Upper lobe of left lung (tissue), 6 donors: ENCODE measurements at regions not wholly inside any gene's neighbourhood (a gene's known extent, or its start where the extent isn't known, plus 50 kb on each side); places are given as distances from the start of the nearest gene placed in this dataset.

Experiments used
- ATAC-seq, 2 donors: fragments of 200-7000 bp; cut with Tn5 transposase; one replicate each; pipeline ENCODE4 v1.9.1; 2022; ENCODE audit warnings: mild to moderate bottlenecking in 2 of 2, moderate library complexity in 2 of 2; ENCODE audit not compliant: low FRiP score in 2 of 2
- DNase-seq, 2 donors: peaks; one replicate each; pipeline ENCODE4 v3.0.0-alpha.2; 2019 to 2020
- H3K27ac ChIP-seq, 4 donors: fragments of 200-600 bp; sonication (generic); one replicate each; pipeline ENCODE4 v1.5.1; 2016 to 2019
- H3K27me3 ChIP-seq, 4 donors: fragments of 200-600 bp; sonication (generic); one replicate each; pipeline ENCODE4 v1.5.1; 2017 to 2019
- H3K36me3 ChIP-seq, 4 donors: fragments of 200-600 bp; sonication (generic); one replicate each; pipeline ENCODE4 v1.5.1; 2016 to 2019
- H3K4me1 ChIP-seq, 4 donors: fragments of 200-600 bp; sonication (generic); one replicate each; pipeline ENCODE4 v1.5.1; 2018 to 2019
- H3K4me3 ChIP-seq, 4 donors: fragments of 200-600 bp; sonication (generic); one replicate each; pipeline ENCODE4 v1.5.1; 2017 to 2019; ENCODE audit warnings: mild to moderate bottlenecking in 2 of 4, moderate library complexity in 1 of 4
- H3K9me3 ChIP-seq, 4 donors: fragments of 200-600 bp; sonication (generic); one replicate each; pipeline ENCODE4 v1.5.1; 2018 to 2019
- EP300 ChIP-seq, 4 donors: sonication (generic); formaldehyde crosslinking; IDR thresholded peaks; one replicate each; pipeline ENCODE4 v1.5.1; 2017; ENCODE audit warnings: antibody characterized with exemption in 4 of 4, control low read depth in 2 of 4
- POLR2A ChIP-seq, 4 donors: fragments of 450-650 bp; IDR thresholded peaks; one replicate each; pipeline ENCODE4 v1.5.1; 2016 to 2017; ENCODE audit warnings: antibody characterized with exemption in 4 of 4, mild to moderate bottlenecking in 2 of 4
- POLR2AphosphoS5 ChIP-seq, 2 donors: sonication (generic); formaldehyde crosslinking; IDR thresholded peaks; one replicate each; pipeline ENCODE4 v1.5.1; 2017; ENCODE audit warnings: antibody characterized with exemption in 2 of 2
- WGBS, 2 donors: methylation state at CpG; one replicate each; pipeline ENCODE4 v1.1.5; 2017 to 2018; 5-methylcytosine and 5-hydroxymethylcytosine counted together
- TF ChIP-seq, protein P1 (sequence below), 6 experiments: fragments of 450-650 bp in 4 of 6; fragments of 200-600 bp in 2 of 6; sonication (generic) in 2 of 6; IDR thresholded peaks; one replicate each; pipeline ENCODE4 v1.5.1; 2016 to 2019; ENCODE audit warnings: antibody characterized with exemption in 6 of 6
- donor health status: DM: no; HTN: no; CAD: no; lungs with moderate emphysema.
- donor health status: DM: no; HTN: yes; CAD: no; lungs with severe emphysema.

DNA sequence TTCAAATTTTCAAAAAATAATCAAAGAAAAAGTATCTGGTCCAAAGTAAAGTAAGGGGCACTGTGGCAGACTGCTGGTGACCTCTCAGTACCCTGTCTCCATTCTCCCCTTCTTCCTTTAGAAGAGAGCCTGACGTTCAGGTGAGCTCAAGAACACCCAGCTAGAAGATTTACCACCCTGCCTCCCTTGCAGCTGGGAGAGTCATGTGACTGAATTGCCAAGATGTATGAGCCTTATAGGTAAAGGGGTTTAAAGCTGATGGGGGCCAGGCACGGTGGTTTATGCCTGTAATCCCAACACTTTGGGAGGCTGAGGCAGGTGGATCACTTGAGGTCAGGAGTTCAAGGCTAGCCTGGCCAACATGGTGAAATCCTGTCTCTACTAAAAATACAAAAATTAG lies 86.3 kb upstream of the NANOS1 start:
- DNase-seq (no peak), ATAC-seq (no peak)
- H3K27ac ChIP-seq = no peak overlapping the region
- no peaks in the 10 kb centered on the region for H3K9me3 ChIP-seq
- H3K27me3 ChIP-seq = no peaks in the 10 kb centered on the region
- H3K4me1 ChIP-seq = no peaks in the 10 kb centered on the region
- TF ChIP-seq POLR2A (IDR thresholded peaks at IDR 0.05) (no peak), POLR2AphosphoS5 (IDR thresholded peaks at IDR 0.05) (no peak), EP300 (IDR thresholded peaks at IDR 0.05) (no peak)
- TF ChIP-seq, protein P1, sequence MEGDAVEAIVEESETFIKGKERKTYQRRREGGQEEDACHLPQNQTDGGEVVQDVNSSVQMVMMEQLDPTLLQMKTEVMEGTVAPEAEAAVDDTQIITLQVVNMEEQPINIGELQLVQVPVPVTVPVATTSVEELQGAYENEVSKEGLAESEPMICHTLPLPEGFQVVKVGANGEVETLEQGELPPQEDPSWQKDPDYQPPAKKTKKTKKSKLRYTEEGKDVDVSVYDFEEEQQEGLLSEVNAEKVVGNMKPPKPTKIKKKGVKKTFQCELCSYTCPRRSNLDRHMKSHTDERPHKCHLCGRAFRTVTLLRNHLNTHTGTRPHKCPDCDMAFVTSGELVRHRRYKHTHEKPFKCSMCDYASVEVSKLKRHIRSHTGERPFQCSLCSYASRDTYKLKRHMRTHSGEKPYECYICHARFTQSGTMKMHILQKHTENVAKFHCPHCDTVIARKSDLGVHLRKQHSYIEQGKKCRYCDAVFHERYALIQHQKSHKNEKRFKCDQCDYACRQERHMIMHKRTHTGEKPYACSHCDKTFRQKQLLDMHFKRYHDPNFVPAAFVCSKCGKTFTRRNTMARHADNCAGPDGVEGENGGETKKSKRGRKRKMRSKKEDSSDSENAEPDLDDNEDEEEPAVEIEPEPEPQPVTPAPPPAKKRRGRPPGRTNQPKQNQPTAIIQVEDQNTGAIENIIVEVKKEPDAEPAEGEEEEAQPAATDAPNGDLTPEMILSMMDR (IDR thresholded peaks at IDR 0.05) = no peak
- no peak overlapping the region for H3K4me3 ChIP-seq
- 62 to 77% methylated on average over 2 of the region's 2 CpGs for WGBS, 2 donors
- no peaks in the 10 kb centered on the region for H3K36me3 ChIP-seq

DNA sequence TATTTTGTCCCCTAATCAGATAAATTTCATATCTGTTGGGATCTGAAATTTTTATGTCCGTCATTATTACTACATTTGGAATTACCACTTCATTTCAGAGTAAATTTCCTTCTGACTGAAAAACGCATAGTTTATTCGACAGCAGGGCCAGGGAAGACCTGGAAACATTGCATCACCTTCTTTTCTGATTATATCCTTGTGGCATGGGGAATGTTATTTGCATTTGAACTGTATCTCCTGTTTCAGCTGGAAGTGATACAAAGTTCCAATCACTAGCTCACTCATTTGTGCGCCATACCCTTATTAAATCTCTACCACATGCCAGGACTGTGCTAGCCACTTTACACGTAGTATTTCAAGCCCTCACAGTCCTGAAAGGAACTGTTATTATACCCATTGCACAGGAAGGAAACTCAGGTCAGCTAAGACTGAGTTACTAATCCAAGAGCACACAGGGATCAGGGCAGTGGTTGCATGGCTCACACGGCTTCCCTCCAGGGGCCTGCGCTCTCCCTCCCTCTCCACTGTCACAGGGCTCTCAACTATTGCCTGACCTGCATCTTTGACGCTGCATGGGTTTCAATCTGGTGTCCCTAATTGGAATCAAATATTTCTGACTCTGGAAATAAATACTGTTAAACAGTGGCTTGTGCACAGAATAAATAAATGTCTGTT lies 84.4 kb upstream of the NANOS1 start:
- 81 to 83% methylated on average over 8 of the region's 8 CpGs for WGBS, 2 donors
- H3K27ac ChIP-seq = no peak overlapping the region

DNA sequence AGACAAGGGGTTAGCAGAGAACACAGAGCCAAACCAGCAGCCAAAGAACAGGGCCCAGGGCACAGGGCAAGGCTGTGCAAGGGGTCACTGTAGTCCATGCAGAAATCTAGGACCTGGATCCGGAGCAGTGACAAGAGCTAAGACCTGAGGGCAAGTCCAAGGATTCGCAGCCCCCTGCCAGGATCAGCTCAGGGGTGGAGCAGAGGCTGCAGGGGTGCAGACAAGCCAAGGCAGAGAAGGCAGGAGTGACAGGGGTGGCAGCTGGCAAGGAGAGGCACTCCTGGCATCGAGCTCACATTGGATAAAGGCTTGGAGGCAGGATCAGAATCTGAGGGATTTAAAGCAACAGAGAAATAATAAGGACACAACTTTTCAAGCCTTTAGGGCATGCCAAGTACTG lies 80.7 kb upstream of the NANOS1 start:
- no peak for TF ChIP-seq EP300 (IDR thresholded peaks at IDR 0.05)
- TF ChIP-seq, protein P1 (IDR thresholded peaks at IDR 0.05) = no peak
- TF ChIP-seq POLR2A (IDR thresholded peaks at IDR 0.05) = no peak
- TF ChIP-seq POLR2AphosphoS5 (IDR thresholded peaks at IDR 0.05) = no peak
- no peaks in the 10 kb centered on the region for H3K36me3 ChIP-seq
- no peak overlapping the region for H3K4me3 ChIP-seq
- H3K27me3 ChIP-seq = no peaks in the 10 kb centered on the region
- no peak for ATAC-seq
- DNase-seq = no peak
- H3K4me1 ChIP-seq = no peaks in the 10 kb centered on the region
- no peak overlapping the region for H3K27ac ChIP-seq
- H3K9me3 ChIP-seq = no peaks in the 10 kb centered on the region
- WGBS, 2 donors = 68 to 83% methylated on average over 3 of the region's 3 CpGs

More for the DNA sequence above, 84.4 kb upstream of the NANOS1 start:
- no peaks in the 10 kb centered on the region for H3K4me1 ChIP-seq
- H3K4me3 ChIP-seq = no peak overlapping the region
- TF ChIP-seq POLR2AphosphoS5 (IDR thresholded peaks at IDR 0.05) = no peak
- TF ChIP-seq POLR2A (IDR thresholded peaks at IDR 0.05) = no peak
- ATAC-seq (no peak), DNase-seq (no peak)
- no peaks in the 10 kb centered on the region for H3K27me3 ChIP-seq
- H3K9me3 ChIP-seq = no peaks in the 10 kb centered on the region
- H3K36me3 ChIP-seq = no peaks in the 10 kb centered on the region

DNA sequence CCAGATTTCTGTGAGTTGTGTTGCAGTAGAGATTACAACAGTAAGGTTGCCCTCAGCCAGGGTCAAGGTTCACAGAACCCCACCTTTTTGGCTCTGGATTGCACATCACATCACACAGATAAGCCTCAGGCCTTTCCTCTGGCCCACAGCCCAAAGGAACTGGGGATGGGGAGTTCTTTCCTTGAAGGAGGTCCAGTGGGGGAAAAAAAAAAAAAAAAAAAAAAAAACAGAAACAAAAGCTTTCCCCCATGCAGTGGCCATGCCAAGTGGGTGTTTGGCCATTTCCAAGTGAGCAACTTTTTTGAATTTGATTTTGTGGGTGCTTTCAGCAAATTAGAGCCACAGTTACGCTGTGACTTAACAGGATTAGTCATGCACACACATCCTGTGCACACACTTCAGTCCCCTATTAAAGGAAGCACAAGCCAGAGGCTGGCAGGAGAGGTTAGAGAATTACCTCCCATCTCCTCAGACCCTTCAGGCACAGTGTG lies 79.3 kb upstream of the NANOS1 start:
- H3K4me1 ChIP-seq = no peaks in the 10 kb centered on the region
- no peaks in the 10 kb centered on the region for H3K27me3 ChIP-seq
- WGBS, 2 donors = 43 to 50% methylated on average over 1 of the region's 1 CpG
- TF ChIP-seq, protein P1 (IDR thresholded peaks at IDR 0.05) = no peak
- DNase-seq (no peak), ATAC-seq (no peak)
- no peaks in the 10 kb centered on the region for H3K9me3 ChIP-seq
- no peak overlapping the region for H3K4me3 ChIP-seq
- H3K27ac ChIP-seq = no peak overlapping the region
- H3K36me3 ChIP-seq = no peaks in the 10 kb centered on the region

DNA sequence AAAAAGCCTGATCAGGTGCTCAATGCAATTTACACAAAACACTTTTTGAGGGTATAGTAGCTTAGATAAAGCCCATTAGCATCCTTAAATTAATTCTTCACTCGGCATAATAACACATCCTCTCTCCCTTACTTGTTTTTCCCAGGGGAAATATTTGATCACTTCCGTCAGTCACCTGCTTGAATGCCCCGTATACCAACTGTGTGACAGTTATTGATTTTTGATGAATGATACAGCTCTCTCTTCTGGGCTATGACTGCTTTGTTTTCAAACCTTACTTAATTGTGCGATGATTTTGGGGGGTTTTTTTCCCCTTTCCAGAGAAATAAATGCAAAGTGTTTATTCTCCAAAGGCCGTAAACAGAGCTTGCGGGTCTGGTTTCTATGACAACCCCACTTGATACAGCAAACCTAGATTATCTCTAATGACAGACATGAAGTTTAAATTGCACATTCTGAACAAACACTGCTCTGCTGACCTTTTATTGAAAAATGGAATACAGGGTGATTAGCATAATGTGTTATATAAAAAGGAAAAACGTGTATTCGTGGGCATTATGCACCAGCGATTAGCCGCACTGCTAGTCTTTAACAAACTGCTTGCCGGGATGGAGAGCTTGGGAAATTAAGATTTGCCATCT lies 78.4 kb upstream of the NANOS1 start:
- DNase-seq (no peak), ATAC-seq (no peak)
- Histone ChIP-seq H3K4me1 (no peaks in the 10 kb centered on the region), H3K9me3 (no peaks in the 10 kb centered on the region), H3K27me3 (no peaks in the 10 kb centered on the region), H3K4me3 (no peak overlapping the region), H3K36me3 (no peaks in the 10 kb centered on the region), H3K27ac (no peak overlapping the region)
- TF ChIP-seq, protein P1 (IDR thresholded peaks at IDR 0.05) = no peak
- TF ChIP-seq EP300 (IDR thresholded peaks at IDR 0.05) (no peak), POLR2AphosphoS5 (IDR thresholded peaks at IDR 0.05) (no peak), POLR2A (IDR thresholded peaks at IDR 0.05) (no peak)
- WGBS, 2 donors = 88 to 89% methylated on average over 11 of the region's 11 CpGs
